ENCODE measurements at regions not wholly inside any gene's neighbourhood (a gene's known extent, or its start where the extent isn't known, plus 50 kb on each side); places are given as distances from the start of the nearest gene placed in this dataset.

GRCh38 chr7:52752891-52753290, 282.5 kb upstream of the POM121L12 start:
- no peak for TF ChIP-seq CTCF (IDR thresholded peaks at IDR 0.05; ENCODE audit: low read length)
- TF ChIP-seq EZH2 (IDR thresholded peaks at IDR 0.05; ENCODE audit: borderline replicate concordance, low read length), result no peak

All from OCI-LY1 (cell line).